Peyer's patch (tissue), 4 donors: ENCODE measurements at regions not wholly inside any gene's neighbourhood (a gene's known extent, or its start where the extent isn't known, plus 50 kb on each side); places are given as distances from the start of the nearest gene placed in this dataset.

Source experiments
- POLR2A ChIP-seq, 2 donors: fragments of 450-650 bp; IDR thresholded peaks; one replicate each; pipeline ENCODE4 v1.5.1; 2017; ENCODE audit warnings: antibody characterized with exemption in 2 of 2, mild to moderate bottlenecking in 2 of 2, moderate library complexity in 2 of 2
- TF ChIP-seq, protein P1 (sequence below), 6 experiments: fragments of 450-650 bp in 4 of 6; fragments of 200-600 bp in 2 of 6; sonication (generic) in 1 of 6; IDR thresholded peaks; one replicate each; pipeline ENCODE4 v1.5.1; 2017 to 2019; ENCODE audit warnings: antibody characterized with exemption in 6 of 6, mild to moderate bottlenecking in 3 of 6, moderate library complexity in 1 of 6

GRCh38 chr4:36004204-36004851 is 240.0 kb downstream of the ARAP2 start:
- TF ChIP-seq, protein P1, sequence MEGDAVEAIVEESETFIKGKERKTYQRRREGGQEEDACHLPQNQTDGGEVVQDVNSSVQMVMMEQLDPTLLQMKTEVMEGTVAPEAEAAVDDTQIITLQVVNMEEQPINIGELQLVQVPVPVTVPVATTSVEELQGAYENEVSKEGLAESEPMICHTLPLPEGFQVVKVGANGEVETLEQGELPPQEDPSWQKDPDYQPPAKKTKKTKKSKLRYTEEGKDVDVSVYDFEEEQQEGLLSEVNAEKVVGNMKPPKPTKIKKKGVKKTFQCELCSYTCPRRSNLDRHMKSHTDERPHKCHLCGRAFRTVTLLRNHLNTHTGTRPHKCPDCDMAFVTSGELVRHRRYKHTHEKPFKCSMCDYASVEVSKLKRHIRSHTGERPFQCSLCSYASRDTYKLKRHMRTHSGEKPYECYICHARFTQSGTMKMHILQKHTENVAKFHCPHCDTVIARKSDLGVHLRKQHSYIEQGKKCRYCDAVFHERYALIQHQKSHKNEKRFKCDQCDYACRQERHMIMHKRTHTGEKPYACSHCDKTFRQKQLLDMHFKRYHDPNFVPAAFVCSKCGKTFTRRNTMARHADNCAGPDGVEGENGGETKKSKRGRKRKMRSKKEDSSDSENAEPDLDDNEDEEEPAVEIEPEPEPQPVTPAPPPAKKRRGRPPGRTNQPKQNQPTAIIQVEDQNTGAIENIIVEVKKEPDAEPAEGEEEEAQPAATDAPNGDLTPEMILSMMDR (IDR thresholded peaks at IDR 0.05), result no peak
- TF ChIP-seq POLR2A (IDR thresholded peaks at IDR 0.05), result no peak
